Right cardiac atrium (tissue), 5 donors: ENCODE measurements at regions not wholly inside any gene's neighbourhood (a gene's known extent, or its start where the extent isn't known, plus 50 kb on each side); places are given as distances from the start of the nearest gene placed in this dataset.
A peak's percentile ranks its signal among the peaks of the same experiment; 100 is the strongest.

Experiments
- ATAC-seq, 2 donors: fragments of 200-7000 bp; cut with Tn5 transposase; one replicate each; pipeline versions ENCODE4 v1.8.0 to v1.9.1; 2020; ENCODE audit warnings: moderate library complexity in 2 of 2, mild to moderate bottlenecking in 1 of 2
- DNase-seq, 3 donors: peaks; one replicate each; pipeline ENCODE4 v3.0.0-alpha.2; 2020
- H3K27ac ChIP-seq: one replicate; pipeline ENCODE4 v1.5.1; 2013; ENCODE audit warnings: mild to moderate bottlenecking, low read length, control low read depth, moderate library complexity
- H3K27me3 ChIP-seq: one replicate; pipeline ENCODE4 v1.6.1; 2013; ENCODE audit not compliant: control insufficient read depth, insufficient read depth
- H3K4me1 ChIP-seq: one replicate; pipeline ENCODE4 v1.6.1; 2013; ENCODE audit warnings: low read length; ENCODE audit not compliant: control insufficient read depth, insufficient read depth
- H3K4me3 ChIP-seq: one replicate; pipeline ENCODE4 v1.5.1; 2013; ENCODE audit warnings: low read length, control low read depth
- H3K9me3 ChIP-seq: one replicate; pipeline ENCODE4 v1.6.1; 2013; ENCODE audit warnings: low read length; ENCODE audit not compliant: control insufficient read depth
- WGBS: extraction: QIAGEN DNeasy Blood & Tissue Kit; methylation state at CpG from one replicate; pipeline ENCODE4 v1.1.7; 2013; 5-methylcytosine and 5-hydroxymethylcytosine counted together
- intact Hi-C, 4 donors: fragments of 100-400 bp; cut with DNase I; formaldehyde crosslinking; loops; one replicate each; pipeline versions ENCODE4 v1.11.0 to v1.14.0; 2022 to 2023
- donor health status: healthy with polysubstance abuse.
- donor health status: DM: no; HTN: yes; CAD: no.
- donor health status: DM: no; HTN: no; CAD: no.
- donor health status: DM: no; HTN: yes; CAD: no; lungs with severe emphysema.
- donor health status: DM: yes; HTN: yes; CAD: no.

GRCh38 chr7:134368851-134369544 is 52.3 kb upstream of the SLC35B4 start:
- no peaks in the 10 kb centered on the region for H3K9me3 ChIP-seq
- ATAC-seq (peak; percentile 64 to 85), DNase-seq (peak in 1 of 3 donors; percentile 45)
- no peaks in the 10 kb centered on the region for H3K4me1 ChIP-seq
- no peak overlapping the region for H3K4me3 ChIP-seq
- H3K27me3 ChIP-seq = no peaks in the 10 kb centered on the region
- no peak overlapping the region for H3K27ac ChIP-seq
- intact Hi-C loops = no loop called here
- 9% methylated on average over 2 of the region's 2 CpGs for WGBS

- Histone ChIP-seq H3K4me3 (no peak overlapping the region), H3K9me3 (no peaks in the 10 kb centered on the region), H3K27me3 (peaks cover 4% of the 10 kb centered on the region), H3K27ac (no peak overlapping the region), H3K4me1 (no peaks in the 10 kb centered on the region)
- no peak for ATAC-seq
- intact Hi-C loops = no loop called here
- 89% methylated on average over 5 of the region's 5 CpGs for WGBS
- no peak for DNase-seq
Measured at GRCh38 chr7:134367956-134368749, 51.4 kb upstream of the SLC35B4 start.
